Peyer's patch (tissue), 4 donors: ENCODE measurements at regions not wholly inside any gene's neighbourhood (a gene's known extent, or its start where the extent isn't known, plus 50 kb on each side); places are given as distances from the start of the nearest gene placed in this dataset.

Source experiments
- CTCF ChIP-seq, 6 experiments: fragments of 450-650 bp in 4 of 6; fragments of 200-600 bp in 2 of 6; sonication (generic) in 1 of 6; IDR thresholded peaks; one replicate each; pipeline ENCODE4 v1.5.1; 2017 to 2019; ENCODE audit warnings: antibody characterized with exemption in 6 of 6, mild to moderate bottlenecking in 3 of 6, moderate library complexity in 1 of 6
- POLR2A ChIP-seq, 2 donors: fragments of 450-650 bp; IDR thresholded peaks; one replicate each; pipeline ENCODE4 v1.5.1; 2017; ENCODE audit warnings: antibody characterized with exemption in 2 of 2, mild to moderate bottlenecking in 2 of 2, moderate library complexity in 2 of 2

- no peak for TF ChIP-seq CTCF (IDR thresholded peaks at IDR 0.05)
- TF ChIP-seq POLR2A (IDR thresholded peaks at IDR 0.05), result no peak
Observed at GRCh38 chr13:107883561-107884175, 331.7 kb downstream of the LIG4 start.
